ENCODE measurements at regions not wholly inside any gene's neighbourhood (a gene's known extent, or its start where the extent isn't known, plus 50 kb on each side); places are given as distances from the start of the nearest gene placed in this dataset.

- TF ChIP-seq EZH2 (optimal IDR thresholded peaks at IDR 0.05; ENCODE audit: low read depth, low read length) (no peak), CTCF (IDR thresholded peaks at IDR 0.05; ENCODE audit: low read length) (no peak), EZH2phosphoT487 (IDR thresholded peaks at IDR 0.05; ENCODE audit: low read length) (no peak)
Measured at GRCh38 chr15:59812889-59813288, 123.8 kb upstream of the BNIP2 start.
